ENCODE measurements at regions not wholly inside any gene's neighbourhood (a gene's known extent, or its start where the extent isn't known, plus 50 kb on each side); places are given as distances from the start of the nearest gene placed in this dataset.

DNA sequence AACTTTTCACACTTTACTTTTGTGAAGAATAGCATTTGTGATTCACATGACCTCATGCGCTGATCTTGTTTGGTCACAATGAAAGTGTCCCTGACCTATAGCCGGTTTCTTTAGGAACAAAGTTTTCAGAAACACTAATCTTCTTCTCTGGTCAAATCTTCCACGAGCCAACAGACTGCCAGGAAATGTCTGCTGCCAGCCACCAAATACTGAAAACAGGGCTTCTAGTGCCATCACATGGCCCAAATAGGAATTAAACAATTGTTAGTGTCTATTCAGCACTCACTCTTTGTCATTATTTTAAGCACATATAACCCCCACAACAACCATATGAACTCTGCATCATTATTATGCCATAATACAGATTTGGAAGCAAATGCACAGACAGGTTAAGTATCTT lies 286.5 kb upstream of the SYT4 start:
- Histone ChIP-seq H3K27ac (no peak overlapping the region), H3K4me1 (no peaks in the 10 kb centered on the region), H3K36me3 (ENCODE audit: low read depth, missing control alignments) (no peaks in the 10 kb centered on the region), H3K9me3 (no peaks in the 10 kb centered on the region), H3K27me3 (no peaks in the 10 kb centered on the region), H3K4me3 (no peak overlapping the region)
- peak; percentile 29 for DNase-seq
- intact Hi-C loops (cut with DNase I; ENCODE audit: low total_unique reads), result no loop called here
- TF ChIP-seq, protein P1, sequence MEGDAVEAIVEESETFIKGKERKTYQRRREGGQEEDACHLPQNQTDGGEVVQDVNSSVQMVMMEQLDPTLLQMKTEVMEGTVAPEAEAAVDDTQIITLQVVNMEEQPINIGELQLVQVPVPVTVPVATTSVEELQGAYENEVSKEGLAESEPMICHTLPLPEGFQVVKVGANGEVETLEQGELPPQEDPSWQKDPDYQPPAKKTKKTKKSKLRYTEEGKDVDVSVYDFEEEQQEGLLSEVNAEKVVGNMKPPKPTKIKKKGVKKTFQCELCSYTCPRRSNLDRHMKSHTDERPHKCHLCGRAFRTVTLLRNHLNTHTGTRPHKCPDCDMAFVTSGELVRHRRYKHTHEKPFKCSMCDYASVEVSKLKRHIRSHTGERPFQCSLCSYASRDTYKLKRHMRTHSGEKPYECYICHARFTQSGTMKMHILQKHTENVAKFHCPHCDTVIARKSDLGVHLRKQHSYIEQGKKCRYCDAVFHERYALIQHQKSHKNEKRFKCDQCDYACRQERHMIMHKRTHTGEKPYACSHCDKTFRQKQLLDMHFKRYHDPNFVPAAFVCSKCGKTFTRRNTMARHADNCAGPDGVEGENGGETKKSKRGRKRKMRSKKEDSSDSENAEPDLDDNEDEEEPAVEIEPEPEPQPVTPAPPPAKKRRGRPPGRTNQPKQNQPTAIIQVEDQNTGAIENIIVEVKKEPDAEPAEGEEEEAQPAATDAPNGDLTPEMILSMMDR (IDR thresholded peaks at IDR 0.05), result peak in 1 of 3 experiments; percentile 12
- no peak for TF ChIP-seq POLR2A (IDR thresholded peaks at IDR 0.05)
- WGBS, 2 donors, result 42 to 46% methylated on average over 3 of the region's 3 CpGs

DNA sequence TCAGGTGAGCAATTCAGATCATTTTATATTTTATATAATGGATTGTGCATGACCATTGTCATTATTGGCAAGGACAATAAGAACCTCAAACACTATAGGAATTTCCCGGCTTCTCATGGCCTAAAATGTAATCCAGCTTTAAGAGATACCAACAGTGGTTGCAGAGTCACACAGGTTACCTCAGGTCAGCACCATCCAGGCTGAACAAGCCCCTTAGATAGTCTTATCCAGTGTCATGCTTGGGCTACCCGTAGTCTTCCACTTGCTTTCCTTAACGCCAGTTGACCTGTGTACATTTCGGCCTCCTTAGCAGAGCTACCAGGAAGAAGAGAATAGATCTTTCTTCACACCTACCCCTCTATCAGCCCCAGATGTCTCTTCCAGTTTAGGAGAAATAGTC lies 293.3 kb upstream of the SYT4 start:
- intact Hi-C loops (cut with DNase I; ENCODE audit: low total_unique reads), result no loop called here
- H3K9me3 ChIP-seq, result no peaks in the 10 kb centered on the region
- DNase-seq, result no peak
- no peaks in the 10 kb centered on the region for H3K27me3 ChIP-seq
- TF ChIP-seq, protein P1 (IDR thresholded peaks at IDR 0.05), result no peak
- TF ChIP-seq POLR2A (IDR thresholded peaks at IDR 0.05), result no peak
- H3K36me3 ChIP-seq (ENCODE audit: low read depth, missing control alignments), result no peaks in the 10 kb centered on the region
- 90 to 96% methylated on average over 4 of the region's 4 CpGs for WGBS, 2 donors
- H3K4me1 ChIP-seq, result no peaks in the 10 kb centered on the region
- no peak overlapping the region for H3K27ac ChIP-seq
- no peak overlapping the region for H3K4me3 ChIP-seq

DNA sequence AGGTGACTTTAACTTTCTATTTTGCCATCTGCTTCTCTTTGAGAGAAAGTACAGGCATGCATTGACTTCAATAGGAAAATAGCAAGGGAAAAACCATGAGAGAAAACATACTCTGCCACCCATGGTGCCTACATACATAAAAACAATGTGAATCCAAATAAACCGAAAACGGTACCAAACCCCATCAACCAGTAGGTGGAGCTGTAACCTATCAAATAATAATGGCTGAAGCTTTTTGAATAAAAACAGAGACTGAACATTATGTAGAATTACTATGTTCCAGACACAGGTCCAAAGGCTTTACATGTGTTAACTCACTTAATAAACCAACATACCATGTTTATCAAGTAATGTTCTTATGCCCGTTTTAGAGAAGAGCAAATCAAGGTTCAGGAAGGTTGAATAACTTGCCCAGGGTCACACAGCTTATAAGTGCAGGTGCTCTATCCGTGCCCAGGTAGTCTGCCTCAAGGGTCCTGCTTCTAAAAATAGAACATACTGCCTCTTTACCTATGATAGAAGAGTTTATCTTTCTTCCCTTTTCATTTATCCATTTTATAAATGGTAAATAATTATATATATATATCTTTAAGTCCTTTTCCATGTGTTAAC lies 293.9 kb upstream of the SYT4 start:
- intact Hi-C loops (cut with DNase I; ENCODE audit: low total_unique reads), result no loop called here
- H3K4me1 ChIP-seq, result no peaks in the 10 kb centered on the region
- no peaks in the 10 kb centered on the region for H3K36me3 ChIP-seq (ENCODE audit: low read depth, missing control alignments)
- H3K9me3 ChIP-seq, result no peaks in the 10 kb centered on the region
- 37 to 41% methylated on average over 4 of the region's 4 CpGs for WGBS, 2 donors
- no peak overlapping the region for H3K4me3 ChIP-seq
- no peaks in the 10 kb centered on the region for H3K27me3 ChIP-seq
- no peak overlapping the region for H3K27ac ChIP-seq
- no peak for TF ChIP-seq POLR2A (IDR thresholded peaks at IDR 0.05)
- TF ChIP-seq, protein P1 (IDR thresholded peaks at IDR 0.05), result peak; percentile 54 to 70 (median 55)
- peak; percentile 65 for DNase-seq

DNA sequence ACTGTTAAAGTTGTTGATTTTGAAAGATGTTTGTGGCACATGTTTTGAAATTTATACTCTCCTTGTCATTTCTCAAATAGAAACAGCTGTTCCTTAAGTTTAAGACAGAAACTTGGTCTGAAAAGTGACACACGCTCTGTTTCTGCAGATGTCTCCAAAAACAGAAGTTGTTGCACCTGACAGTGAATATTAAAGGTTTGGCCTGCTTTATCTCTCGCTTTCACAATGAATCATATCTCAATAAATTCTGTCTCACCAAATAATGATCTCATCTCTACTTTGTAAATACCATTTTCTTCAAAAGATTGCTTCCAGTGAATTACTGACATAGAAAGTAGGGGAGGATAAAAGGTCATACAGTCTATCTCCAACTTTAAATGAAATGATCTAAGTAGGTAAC lies 294.9 kb upstream of the SYT4 start:
- WGBS, 2 donors, result 81 to 87% methylated on average over 2 of the region's 2 CpGs
- H3K36me3 ChIP-seq (ENCODE audit: low read depth, missing control alignments), result no peaks in the 10 kb centered on the region
- DNase-seq, result no peak
- intact Hi-C loops (cut with DNase I; ENCODE audit: low total_unique reads), result no loop called here
- no peaks in the 10 kb centered on the region for H3K9me3 ChIP-seq
- no peak for TF ChIP-seq POLR2A (IDR thresholded peaks at IDR 0.05)
- TF ChIP-seq, protein P1 (IDR thresholded peaks at IDR 0.05), result no peak
- no peak overlapping the region for H3K4me3 ChIP-seq
- no peaks in the 10 kb centered on the region for H3K27me3 ChIP-seq
- no peak overlapping the region for H3K27ac ChIP-seq
- no peaks in the 10 kb centered on the region for H3K4me1 ChIP-seq

DNA sequence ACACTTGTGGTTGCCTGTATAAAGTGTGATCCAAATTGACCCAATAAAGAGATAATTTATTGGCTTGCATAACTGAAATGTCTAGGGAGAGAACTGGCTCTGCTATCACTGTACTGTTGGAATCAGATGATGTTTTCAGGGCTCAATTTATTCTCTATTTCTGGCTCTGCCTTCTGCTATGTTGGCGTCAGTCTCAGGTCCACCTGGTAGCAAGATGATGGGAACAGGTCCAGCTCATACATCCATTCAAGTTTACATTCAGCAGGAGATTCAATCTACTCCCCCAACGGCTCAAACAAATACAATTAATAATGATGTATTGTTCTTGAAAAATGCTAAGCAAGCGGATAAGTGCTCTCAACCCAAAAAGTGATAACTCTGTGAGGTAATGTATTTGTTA lies 297.7 kb upstream of the SYT4 start:
- Histone ChIP-seq H3K27me3 (no peaks in the 10 kb centered on the region), H3K36me3 (ENCODE audit: low read depth, missing control alignments) (no peaks in the 10 kb centered on the region), H3K9me3 (no peaks in the 10 kb centered on the region), H3K4me1 (no peaks in the 10 kb centered on the region), H3K27ac (no peak overlapping the region), H3K4me3 (no peak overlapping the region)
- TF ChIP-seq, protein P1 (IDR thresholded peaks at IDR 0.05), result no peak
- no peak for TF ChIP-seq POLR2A (IDR thresholded peaks at IDR 0.05)
- DNase-seq, result no peak
- intact Hi-C loops (cut with DNase I; ENCODE audit: low total_unique reads), result no loop called here
- WGBS, 2 donors, result 50 to 51% methylated on average over 3 of the region's 3 CpGs
